Posterior cingulate gyrus (tissue), 11 donors: ENCODE measurements at regions not wholly inside any gene's neighbourhood (a gene's known extent, or its start where the extent isn't known, plus 50 kb on each side); places are given as distances from the start of the nearest gene placed in this dataset.
"Not testable (repeated sequence)": the region's sequence is repeated elsewhere in the genome, so short reads cannot be mapped to it uniquely, and the experiment has no call there.

ENCODE experiments used
- DNase-seq, 10 donors: peaks; one replicate each; pipeline versions ENCODE4 v3.0.0 to v3.0.0-alpha.2; 2020 to 2021; ENCODE audit warnings: mixed read lengths in 3 of 10
- intact Hi-C: fragments of 100-400 bp; cut with DNase I; formaldehyde crosslinking; loops from one replicate; pipeline ENCODE4 v1.15.1; 2023

DNA sequence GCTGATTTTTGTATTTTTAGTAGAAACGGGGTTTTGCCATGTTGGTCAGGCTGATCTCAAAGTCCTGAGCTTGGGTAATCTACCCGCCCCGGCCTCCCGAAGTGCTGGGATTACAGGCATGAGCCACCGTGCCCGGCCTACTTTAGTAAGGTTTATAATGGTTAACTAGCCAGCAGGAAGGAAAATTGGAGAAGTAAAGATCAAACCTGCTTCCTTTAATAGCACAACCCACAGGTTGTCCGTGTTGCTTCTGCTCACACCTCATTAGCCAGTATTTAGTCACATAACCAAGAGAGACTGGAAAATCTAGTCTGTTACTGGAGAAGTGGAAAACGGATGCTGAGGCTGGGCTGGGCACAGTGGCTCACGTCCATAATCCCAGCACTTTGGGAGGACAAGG lies 51.9 kb upstream of the TBL1XR1 start:
- intact Hi-C loops: no loop called here

DNA sequence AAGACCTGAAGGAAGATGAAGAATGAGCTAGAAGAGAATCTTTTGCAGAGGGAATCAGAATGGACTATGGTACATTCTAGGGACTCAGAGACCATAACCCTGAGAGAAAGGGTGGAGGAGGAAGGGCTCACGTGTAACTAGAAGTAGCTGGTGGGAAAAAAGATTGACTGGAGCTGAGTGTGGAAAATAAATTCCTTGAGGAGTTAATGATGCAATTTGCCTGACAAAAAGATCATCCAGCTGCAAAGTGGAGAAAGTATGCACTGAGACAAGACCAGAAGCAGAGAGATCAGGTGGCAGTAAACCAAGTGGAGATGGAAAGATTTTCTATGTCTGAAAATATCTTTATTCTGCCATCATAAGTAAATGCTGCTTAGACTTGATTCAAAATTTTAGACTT lies 52.9 kb upstream of the TBL1XR1 start:
- DNase-seq: no peak
- intact Hi-C loops: no loop called here

More for the DNA sequence above, 51.9 kb upstream of the TBL1XR1 start:
- no peak for DNase-seq

DNA sequence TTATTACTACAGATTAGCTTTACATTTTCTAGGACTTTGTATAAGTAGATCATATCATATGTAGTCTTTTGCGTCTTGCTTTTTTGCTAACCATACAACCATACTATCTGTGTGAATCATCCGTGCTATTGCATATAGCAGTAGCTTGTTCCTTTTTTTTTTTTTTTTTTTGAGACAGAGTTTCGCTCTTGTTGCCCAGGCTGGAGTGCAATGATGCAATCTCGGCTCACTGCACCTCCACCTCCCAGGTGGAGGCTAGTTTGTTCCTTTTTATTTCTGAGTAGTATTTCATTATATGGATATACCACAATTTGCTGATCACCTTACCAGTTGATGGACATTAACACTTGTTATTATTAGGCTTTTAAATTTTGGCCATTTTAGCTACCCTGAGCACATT lies 54.5 kb upstream of the TBL1XR1 start:
- no peak for DNase-seq
- intact Hi-C loops: no loop called here

DNA sequence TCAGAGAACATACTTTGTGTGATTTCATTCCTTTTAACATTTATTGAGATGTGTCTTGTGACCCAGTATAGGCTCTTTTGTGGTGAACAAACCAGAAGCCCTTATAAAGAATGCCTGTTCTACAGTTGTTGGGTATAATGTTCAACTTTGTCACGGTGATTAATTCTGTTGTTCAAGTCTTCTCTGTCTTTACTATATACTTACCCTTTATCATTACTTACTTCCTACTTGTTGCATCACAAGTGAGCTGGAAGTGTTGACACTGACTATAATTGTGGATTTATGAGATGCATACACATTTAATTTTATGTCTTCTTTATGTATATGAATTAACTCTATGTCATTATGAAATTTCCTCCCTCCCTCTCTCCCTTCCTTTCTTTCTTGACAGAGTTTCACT lies 59.7 kb upstream of the TBL1XR1 start:
- intact Hi-C loops: no loop called here

DNA sequence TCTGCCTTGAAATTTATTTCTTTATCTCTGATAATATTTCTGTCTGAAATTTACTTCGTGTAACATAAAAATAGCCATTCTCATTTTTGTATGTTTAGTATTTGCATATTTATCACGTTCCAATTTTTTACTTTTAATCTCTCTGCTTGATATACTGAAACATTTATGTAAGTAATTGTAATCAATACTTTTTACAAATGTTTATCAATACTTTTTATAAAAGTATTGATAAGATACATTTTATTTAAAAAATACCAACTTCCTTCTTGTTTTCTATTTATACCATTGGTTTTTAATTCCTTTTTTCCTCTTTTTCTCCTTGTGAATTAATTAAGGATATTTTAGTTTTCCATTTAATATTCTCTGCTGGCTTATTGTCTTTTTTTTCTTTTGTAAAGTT lies 60.3 kb upstream of the TBL1XR1 start:
- DNase-seq: no peak
- intact Hi-C loops: no loop called here

More for the DNA sequence above, 59.7 kb upstream of the TBL1XR1 start:
- DNase-seq: no peak

DNA sequence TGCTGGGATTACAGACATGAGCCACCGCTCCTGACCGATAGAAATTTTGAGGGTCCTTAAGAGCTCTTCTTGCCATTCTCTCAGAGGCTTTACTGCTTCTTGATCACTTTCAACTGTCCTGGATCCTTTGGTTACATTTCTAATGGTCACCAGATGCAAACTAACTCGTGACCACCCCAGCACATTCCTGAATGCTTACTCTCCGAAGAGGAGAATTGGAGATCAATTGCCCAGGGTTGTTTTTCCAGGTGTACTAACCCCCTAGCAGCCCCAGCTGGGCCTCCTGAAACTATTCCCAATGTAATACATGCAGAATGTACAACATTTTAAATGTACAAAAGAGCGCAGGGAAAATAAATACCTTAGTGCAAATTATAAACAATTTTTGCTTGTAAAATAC lies 65.1 kb upstream of the TBL1XR1 start:
- intact Hi-C loops: no loop called here
- no peak for DNase-seq

DNA sequence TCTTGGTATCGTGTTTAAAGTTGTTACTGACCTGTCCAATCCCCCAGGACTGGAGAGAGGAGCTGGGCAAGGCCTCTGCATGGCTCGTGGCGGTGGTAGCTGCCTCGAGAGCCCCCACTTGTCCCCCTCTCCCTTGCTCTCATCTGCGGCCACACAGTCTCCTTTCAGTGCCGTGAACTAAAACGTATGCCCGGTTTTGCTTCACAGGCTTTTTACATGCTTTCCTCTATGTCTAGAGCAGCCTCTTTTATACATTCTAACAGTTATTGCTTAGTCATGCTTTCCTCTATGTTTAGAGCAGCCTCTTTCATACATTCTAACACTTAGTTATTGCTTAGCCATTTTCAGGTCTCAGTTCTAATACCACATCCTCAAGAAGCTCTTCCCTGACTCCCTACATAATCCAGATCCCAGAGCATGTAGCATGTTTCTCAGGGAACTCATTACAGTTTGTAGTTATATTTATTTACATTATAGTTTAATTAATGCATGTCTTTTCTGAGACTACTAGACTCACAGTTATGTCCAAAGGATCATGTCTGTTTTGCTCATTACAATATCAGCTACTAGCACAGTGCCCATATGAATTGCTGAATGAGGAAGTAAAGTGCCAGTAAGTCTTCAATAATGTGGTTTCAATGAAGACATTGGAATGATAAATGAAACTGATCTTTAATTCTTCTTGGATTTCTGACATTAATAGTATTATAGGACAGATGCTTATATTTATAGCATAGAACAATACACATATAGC lies 66.5 kb upstream of the TBL1XR1 start:
- intact Hi-C loops: no loop called here
- no peak for DNase-seq

DNA sequence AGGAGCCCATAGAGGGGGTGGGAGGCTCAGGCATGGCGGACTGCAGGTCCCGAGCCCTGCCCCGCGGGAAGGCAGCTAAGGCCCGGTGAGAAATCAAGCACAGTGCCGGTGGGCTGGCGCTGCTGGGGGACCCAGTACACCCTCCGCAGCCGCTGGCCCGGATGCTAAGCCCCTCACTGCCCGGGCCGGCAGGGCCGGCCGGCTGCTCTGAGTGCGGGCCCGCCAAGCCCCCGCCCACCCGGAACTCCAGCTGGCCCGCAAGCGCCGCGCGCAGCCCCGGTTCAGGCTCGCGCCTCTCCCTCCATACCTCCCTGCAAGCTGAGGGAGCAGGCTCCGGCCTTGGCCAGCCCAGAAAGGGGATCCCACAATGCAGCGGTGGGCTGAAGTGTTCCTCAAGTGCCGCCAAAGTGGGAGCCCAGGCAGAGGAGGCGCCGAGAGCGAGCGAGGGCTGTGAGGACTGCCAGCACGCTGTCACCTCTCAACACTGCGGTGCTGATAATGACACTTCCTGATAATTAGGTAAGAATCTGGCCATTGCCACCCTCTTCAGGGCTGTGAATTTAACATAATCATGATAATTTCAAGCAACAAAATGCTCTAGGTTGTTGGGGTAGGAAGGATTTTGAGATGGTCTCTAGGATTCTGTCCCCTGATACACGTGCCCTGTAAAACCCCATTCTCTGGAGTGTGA lies 74.7 kb upstream of the TBL1XR1 start:
- intact Hi-C loops, DNase-seq: not testable (repeated sequence)

DNA sequence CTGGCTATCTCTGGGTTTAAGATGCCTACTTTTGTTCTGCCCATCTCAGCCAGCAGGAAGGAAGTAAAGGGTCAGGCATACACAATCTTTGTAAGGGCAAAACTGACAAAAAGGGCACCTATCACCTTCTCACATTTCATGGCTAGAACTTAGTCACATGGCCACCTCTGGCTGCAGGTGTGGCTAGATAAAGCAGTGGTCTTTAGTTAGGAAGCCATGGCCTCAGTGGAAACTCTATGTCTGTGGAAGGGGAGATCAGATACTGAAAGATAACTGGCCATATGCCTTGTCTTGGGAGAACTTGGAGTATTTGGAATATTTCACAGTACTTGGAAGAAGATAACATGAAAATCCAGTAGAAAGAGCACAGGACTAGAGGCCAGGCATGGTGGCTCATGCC lies 80.7 kb upstream of the TBL1XR1 start:
- no peak for DNase-seq
- intact Hi-C loops: no loop called here

DNA sequence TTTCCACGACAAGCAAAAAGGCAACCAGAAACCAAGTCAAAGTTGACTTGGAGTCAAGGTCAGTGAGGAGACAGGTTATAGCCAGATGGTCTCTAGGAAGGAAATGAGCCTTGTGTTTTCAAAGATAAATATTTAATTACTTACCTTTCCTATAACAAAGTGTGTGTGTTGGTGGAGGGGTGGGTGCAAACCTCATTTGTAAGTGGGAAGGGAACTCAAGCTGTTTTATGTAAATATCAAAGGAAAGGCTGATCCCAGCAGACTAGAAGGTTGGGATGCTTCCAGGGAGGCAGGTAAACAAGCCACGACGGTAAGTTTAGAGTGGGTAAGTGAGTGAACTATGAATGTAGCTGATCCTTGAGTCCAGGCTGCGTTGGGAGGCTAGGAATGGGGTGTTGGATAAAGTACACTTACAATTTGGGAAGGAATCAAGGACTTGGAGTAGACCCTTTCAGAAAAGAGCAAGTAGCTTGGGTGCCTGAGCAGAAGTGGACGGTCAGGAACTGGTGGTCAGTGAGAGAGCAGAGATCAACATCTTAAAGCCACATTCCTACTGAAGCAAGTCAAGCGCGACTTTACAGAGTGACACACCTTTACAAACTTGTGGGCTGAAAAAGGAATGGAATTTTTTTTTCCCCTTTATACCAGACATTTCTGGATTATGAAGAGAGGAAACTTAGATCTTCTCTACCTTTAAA lies 82.0 kb upstream of the TBL1XR1 start:
- intact Hi-C loops: no loop called here
- no peak for DNase-seq

DNA sequence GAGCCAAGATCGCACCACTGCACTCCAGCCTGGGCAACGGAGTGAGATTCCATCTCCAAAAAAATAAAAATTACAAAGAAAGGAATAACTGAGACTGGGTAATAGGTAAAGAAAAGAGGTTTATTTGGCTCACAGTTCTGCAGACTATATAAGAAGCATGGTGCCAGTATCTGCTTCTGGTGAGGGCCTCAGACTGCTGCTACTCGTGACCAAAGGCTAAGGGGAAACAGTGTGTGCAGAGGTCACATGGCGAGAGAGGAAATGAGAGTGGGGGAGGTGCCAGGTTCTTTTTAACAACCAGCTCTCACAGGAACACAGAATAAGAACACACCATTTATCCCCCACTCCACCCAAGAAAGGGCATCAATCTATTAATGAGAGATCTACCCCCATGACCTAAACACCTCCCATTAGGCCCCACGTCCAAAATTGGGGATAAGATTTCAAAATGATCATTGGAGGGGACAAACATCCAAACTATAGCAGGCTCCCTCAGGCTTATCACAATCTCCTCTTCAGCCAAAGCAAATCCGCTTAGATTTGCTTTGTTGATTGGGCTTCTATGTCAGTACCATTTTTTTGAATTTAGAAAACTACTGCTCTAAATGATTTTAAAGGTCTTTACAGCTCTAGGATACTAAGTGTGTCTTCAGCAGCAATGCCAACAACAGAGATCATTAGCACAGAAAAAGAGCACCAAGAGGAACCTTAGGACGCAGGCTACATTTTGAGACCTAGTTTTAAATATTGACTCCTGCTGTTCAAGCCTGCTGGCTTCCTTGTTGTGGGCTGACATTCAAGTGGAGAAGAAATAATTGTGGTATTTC lies 84.2 kb upstream of the TBL1XR1 start:
- intact Hi-C loops: no loop called here

DNA sequence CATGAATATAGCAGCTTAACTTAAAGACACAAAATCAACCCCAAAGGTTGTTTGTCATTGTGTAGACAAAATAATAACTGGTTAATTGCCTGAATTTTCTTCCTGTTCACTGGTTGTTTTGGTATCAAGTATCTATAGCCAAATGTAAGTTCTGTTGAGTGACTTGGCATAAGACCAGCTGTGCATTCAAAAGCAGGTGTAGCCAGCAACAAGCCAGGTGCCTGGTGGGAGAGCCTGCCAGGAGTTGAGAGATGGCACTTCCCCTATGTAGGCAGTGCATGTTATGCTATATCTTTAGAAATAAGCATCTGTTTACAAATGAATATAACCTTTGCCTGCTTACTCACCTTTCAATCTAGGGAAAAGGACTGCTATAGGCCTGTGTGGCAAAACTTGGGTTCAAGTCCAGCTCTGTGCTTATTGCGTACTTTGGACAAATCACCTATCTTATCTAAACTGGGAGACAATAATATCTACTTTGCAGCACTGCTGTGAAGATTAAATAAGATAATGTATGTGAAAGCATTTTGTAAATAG lies 84.9 kb upstream of the TBL1XR1 start:
- intact Hi-C loops: no loop called here
- no peak for DNase-seq

More for the DNA sequence above, 84.2 kb upstream of the TBL1XR1 start:
- DNase-seq: no peak

DNA sequence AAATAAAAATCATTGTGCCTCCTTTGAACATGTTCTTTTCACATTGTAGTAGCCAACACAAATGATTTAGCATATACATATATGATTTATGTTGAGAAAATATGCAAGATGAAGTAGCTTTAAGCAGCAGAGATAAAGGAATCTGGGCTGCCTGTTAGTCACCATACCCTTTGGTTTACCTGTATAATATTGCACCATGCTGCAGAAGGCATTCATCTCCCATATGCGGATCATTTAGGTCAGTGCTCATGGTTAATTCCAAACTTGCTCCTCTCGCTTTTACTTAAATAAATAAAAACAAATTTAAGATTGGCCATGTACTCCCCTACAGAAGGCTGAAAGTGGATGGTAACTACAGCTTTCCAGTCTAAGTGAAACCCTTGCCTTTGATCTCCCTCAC lies 86.7 kb upstream of the TBL1XR1 start:
- intact Hi-C loops: no loop called here
- DNase-seq: no peak

DNA sequence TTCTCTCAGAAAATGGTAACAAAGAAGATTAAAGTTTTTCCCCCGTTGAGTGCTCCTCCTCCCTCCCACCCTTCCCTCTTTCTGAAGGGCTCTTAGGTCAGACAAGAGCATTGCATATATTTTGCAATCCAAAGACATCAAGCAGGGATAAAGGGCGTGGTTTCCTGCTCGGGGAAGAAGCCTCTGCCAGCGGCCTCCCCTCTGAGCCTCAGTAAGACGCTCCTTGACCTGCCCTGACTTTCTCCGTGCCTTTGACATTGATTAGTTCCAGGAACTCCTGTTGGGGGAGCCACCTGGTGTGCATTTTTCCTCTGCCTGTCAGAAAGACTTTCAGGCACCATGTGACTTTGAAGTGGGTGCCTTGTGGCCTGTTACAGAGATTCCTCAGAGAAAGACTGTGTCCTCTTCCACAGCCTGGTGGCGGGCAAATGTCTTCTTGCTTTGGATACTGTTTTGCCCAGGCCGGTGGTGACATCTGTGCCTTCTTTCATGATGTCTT lies 87.2 kb upstream of the TBL1XR1 start:
- intact Hi-C loops: no loop called here
- no peak for DNase-seq

DNA sequence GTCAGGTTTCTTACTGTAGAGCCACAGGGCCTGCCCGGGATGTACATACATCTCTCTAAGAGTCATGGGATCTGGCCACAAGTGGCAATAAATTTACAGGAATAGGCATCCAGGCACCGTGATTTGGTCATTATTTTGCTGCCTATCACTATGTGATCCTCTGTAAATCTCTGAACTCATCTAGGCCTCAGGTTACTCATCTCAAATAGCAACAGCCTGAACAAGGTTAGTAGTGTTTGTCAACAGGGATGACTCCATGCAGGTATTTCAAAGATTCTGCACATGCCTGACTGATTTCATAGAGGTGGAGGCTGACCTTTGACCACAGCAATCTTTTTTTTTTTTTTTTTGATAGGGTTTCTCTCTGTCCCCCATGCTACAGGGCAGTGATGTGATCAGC lies 88.8 kb upstream of the TBL1XR1 start:
- intact Hi-C loops: no loop called here
- DNase-seq: no peak

DNA sequence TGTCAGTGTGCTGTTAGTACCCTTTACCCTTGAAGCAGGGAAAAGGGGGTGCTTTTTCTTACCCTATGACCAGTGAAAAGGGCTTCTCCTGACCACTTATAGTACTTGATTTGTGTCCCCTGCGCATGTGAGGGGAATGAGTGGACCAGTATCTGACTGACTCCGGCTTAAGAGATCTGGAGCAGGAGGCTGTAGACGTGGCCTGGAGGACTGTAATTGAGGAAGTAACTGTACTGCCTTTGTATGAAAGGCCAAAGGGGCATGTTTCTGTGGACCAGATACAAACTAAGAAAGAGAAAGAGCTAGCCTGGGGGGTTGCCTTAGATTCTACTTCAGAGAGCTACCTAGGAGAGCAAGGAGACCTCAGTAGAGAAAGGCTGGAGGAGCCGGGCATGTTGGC lies 89.9 kb upstream of the TBL1XR1 start:
- intact Hi-C loops: no loop called here
- no peak for DNase-seq

DNA sequence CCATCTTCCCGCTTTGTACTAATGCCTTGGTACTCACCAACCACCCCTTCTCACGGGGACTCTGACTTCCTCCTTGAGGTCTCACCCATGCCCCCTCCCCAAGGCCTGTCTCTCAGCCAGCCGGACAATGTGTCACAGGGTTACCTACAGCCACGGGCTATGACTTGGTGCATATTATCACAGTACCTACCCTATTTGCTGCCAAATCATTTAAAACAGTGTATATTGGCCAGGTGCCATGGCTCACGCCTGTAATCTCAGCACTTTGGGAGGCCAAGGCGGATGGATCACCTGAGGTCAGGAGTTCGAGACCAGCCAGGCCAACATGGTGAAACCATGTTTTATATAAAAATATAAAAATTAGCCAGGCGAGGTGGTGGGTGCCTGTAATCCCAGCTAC lies 93.4 kb upstream of the TBL1XR1 start:
- no peak for DNase-seq
- intact Hi-C loops: no loop called here

DNA sequence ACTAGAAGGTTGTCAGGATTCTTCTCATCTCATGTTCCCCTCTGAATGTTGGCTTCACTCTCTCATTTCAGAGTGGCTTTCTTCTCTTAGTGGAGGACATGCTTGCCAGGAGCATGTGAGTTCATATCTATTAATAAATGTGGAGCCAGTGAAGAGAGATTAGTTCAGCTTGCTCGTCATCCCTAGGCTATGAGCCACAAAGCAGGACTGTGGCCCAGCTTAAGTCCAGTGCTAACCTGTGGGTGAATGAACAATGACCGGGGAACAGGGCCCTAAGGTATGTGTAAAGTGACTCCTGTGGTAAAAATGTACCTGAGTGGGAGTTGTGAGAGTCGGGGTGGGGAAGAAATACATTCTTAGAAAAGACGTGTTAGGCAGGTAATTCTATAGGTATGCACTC lies 96.9 kb upstream of the TBL1XR1 start:
- intact Hi-C loops: no loop called here

DNA sequence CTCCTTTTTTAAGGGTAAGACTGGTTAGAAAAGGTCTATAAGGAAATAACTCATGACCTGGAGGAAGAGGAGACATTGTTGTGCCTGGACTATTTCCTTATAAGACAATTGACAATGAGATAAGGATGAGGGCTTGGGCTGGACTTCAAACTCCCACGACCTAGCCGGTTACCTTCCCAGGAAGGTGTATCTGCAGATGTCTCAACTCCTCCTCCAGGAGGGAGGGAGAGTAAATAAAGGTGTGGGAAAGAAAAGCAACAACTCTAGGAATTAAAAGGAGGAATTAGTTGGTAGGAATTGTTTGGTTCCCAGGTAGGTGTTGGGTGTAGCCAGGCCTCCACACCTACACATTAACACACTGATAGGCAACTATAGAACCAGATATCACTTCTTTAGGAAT lies 97.8 kb upstream of the TBL1XR1 start:
- DNase-seq: no peak
- intact Hi-C loops: no loop called here

More for the DNA sequence above, 96.9 kb upstream of the TBL1XR1 start:
- no peak for DNase-seq

DNA sequence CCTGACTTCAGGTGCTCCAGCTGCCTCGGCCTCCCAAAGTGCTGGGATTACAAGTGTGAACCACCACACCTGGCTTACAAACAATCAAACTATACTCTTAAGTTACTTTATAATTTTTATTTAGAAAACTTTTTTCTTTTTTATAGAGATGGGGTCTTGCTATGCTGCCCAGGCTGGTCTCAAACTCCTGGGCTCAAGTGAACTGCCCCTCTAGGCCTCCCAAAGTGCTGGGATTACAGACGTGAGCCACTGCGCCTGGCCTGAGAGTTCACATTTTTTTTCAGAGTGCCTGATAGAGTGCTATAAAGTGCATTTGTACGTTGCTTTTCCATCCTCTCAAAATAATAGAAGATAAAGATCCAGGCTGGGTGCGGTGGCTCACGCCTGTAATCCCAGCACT lies 102.0 kb upstream of the TBL1XR1 start:
- intact Hi-C loops: no loop called here
- DNase-seq: no peak
